ENCODE measurements at regions not wholly inside any gene's neighbourhood (a gene's known extent, or its start where the extent isn't known, plus 50 kb on each side); places are given as distances from the start of the nearest gene placed in this dataset.
"Not testable (repeated sequence)": the region's sequence is repeated elsewhere in the genome, so short reads cannot be mapped to it uniquely, and the experiment has no call there.

DNA sequence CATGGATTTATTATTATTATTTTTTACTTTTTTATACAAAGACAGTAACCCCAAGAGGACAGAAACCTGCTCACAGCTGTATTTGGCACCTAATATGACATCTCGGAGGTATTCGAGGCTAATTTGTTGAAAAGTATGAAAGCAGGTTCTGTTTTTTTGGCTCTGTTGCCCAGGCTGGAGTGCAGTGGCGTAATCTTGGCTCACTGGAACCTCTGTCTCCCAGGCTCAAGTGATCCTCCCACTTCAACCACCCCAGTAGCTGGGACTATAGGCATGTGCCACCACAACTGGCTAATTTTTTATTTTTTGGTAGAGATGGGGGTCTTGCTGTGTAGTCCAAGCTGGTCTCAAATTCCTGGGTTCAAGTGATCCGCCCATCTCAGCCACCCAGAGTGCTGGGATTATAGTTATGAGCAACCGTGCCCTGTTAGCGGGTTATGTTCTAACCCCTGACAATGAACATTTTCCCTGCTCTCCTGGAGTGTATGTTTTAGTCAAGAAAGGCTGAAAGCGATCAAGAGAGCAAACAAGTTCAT is 53.7 kb upstream of the ZNF217 start:
- DNase-seq (ENCODE audit: low read depth in 2 of 2) = no peak

- DNase-seq (ENCODE audit: low read depth in 2 of 2) = no peak
These were observed 52.9 kb upstream of the ZNF217 start for GRCh38 chr20:53646550-53646949.

GRCh38 chr20:53645582-53645897 is 51.9 kb upstream of the ZNF217 start:
- DNase-seq (ENCODE audit: low read depth in 2 of 2) = no peak

- DNase-seq (ENCODE audit: low read depth in 2 of 2) = not testable (repeated sequence)
These were observed 50.5 kb upstream of the ZNF217 start for GRCh38 chr20:53644108-53644507.

Data from lung microvascular endothelial cell (primary cell).